Kidney (tissue), 13 donors: ENCODE measurements at regions not wholly inside any gene's neighbourhood (a gene's known extent, or its start where the extent isn't known, plus 50 kb on each side); places are given as distances from the start of the nearest gene placed in this dataset.

Source experiments
- DNase-seq, 5 donors: peaks; one replicate each; pipeline ENCODE4 v3.0.0-alpha.2; 2013 to 2020
- FAIRE-seq: peaks from 2 replicates; lab custom pipeline; 2012; peaks lifted over from hg19 to GRCh38; lab: Jason Lieb, UNC
- H3K27ac ChIP-seq, 2 donors: one replicate each; pipeline ENCODE4 v1.7.0; 2013; ENCODE audit warnings: low read depth in 2 of 2, low read length in 2 of 2, inconsistent platforms in 1 of 2
- H3K27me3 ChIP-seq: one replicate; pipeline ENCODE4 v1.7.1; 2013; ENCODE audit warnings: low read length, inconsistent platforms; ENCODE audit not compliant: control insufficient read depth, insufficient read depth
- H3K36me3 ChIP-seq, 3 donors: one replicate each; pipeline versions ENCODE4 v1.7.0 to v1.7.1; 2013; ENCODE audit warnings: low read length in 3 of 3, control low read depth in 1 of 3, inconsistent platforms in 1 of 3; ENCODE audit not compliant: insufficient read depth in 3 of 3, control insufficient read depth in 2 of 3
- H3K4me1 ChIP-seq, 3 donors: one replicate each; pipeline versions ENCODE4 v1.7.0 to v1.7.1; 2013; ENCODE audit warnings: low read length in 3 of 3, inconsistent platforms in 1 of 3, low read depth in 1 of 3; ENCODE audit not compliant: control insufficient read depth in 2 of 3, insufficient read depth in 2 of 3
- H3K4me3 ChIP-seq, 3 donors: one replicate each; pipeline versions ENCODE4 v1.7.0 to v1.8.1; 2013; ENCODE audit warnings: low read length in 3 of 3, control low read depth in 1 of 3, inconsistent platforms in 1 of 3
- H3K9ac ChIP-seq, 3 donors: one replicate each; pipeline versions ENCODE4 v1.7.0 to v1.7.1; 2013; ENCODE audit warnings: low read length in 3 of 3, control low read depth in 1 of 3, inconsistent platforms in 1 of 3
- H3K9me3 ChIP-seq, 3 donors: one replicate each; pipeline versions ENCODE4 v1.7.0 to v1.7.1; 2013; ENCODE audit warnings: low read length in 3 of 3, control low read depth in 1 of 3, inconsistent platforms in 1 of 3; ENCODE audit not compliant: control insufficient read depth in 2 of 3, insufficient read depth in 1 of 3
- intact Hi-C: fragments of 100-400 bp; cut with DNase I; formaldehyde crosslinking; loops from one replicate; pipeline ENCODE4 v1.11.1; 2022
- TF ChIP-seq, protein P1 (sequence below): IDR thresholded peaks from 3 replicates; pipeline ENCODE4 v1.5.1; 2012; ENCODE audit warnings: mild to moderate bottlenecking, moderate library complexity, borderline replicate concordance; ENCODE audit not compliant: insufficient read depth; ENCODE audit errors: extremely low read depth
- donor health status: control.
- donor health status: control.
- donor health status: control.
- donor health status: control.
- donor health status: control.
- donor health status: DM: yes; HTN: yes; CAD: no.
- donor health status: Normal renal cell carcinoma (clear cell type).

GRCh38 chr21:19340303-19340702, 936.7 kb upstream of the TMPRSS15 start:
- Histone ChIP-seq H3K4me1 (no peaks in the 10 kb centered on the region), H3K4me3 (no peak overlapping the region), H3K9ac (no peak overlapping the region), H3K27me3 (no peaks in the 10 kb centered on the region), H3K9me3 (no peaks in the 10 kb centered on the region), H3K27ac (no peak overlapping the region), H3K36me3 (no peaks in the 10 kb centered on the region)
- FAIRE-seq (no peak), DNase-seq (no peak)
- TF ChIP-seq, protein P1, sequence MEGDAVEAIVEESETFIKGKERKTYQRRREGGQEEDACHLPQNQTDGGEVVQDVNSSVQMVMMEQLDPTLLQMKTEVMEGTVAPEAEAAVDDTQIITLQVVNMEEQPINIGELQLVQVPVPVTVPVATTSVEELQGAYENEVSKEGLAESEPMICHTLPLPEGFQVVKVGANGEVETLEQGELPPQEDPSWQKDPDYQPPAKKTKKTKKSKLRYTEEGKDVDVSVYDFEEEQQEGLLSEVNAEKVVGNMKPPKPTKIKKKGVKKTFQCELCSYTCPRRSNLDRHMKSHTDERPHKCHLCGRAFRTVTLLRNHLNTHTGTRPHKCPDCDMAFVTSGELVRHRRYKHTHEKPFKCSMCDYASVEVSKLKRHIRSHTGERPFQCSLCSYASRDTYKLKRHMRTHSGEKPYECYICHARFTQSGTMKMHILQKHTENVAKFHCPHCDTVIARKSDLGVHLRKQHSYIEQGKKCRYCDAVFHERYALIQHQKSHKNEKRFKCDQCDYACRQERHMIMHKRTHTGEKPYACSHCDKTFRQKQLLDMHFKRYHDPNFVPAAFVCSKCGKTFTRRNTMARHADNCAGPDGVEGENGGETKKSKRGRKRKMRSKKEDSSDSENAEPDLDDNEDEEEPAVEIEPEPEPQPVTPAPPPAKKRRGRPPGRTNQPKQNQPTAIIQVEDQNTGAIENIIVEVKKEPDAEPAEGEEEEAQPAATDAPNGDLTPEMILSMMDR: no peak
- intact Hi-C loops: no loop called here

DNA sequence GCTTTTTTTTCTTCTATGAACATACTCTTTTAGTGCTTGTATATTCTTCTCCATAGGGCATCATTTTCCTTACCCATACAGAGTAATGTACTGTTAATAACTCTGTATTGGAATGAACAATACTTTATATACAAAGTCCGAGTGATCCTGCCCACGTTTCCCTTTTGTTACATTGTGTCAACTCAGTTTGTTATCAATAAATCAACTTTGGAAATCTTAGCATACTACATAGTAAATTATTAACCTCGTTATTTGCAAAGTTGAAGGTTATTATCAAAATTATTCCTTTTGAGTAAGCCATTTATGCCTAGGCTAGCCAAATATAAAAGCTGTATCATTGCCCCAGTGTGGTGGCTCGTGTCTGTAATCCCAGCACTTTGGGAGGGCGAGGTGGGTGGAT, 937.4 kb upstream of the TMPRSS15 start:
- Histone ChIP-seq H3K4me3 (no peak overlapping the region), H3K27ac (no peak overlapping the region), H3K9ac (no peak overlapping the region), H3K27me3 (no peaks in the 10 kb centered on the region), H3K9me3 (no peaks in the 10 kb centered on the region), H3K36me3 (no peaks in the 10 kb centered on the region), H3K4me1 (no peaks in the 10 kb centered on the region)
- intact Hi-C loops: no loop called here
- no peak for DNase-seq
- TF ChIP-seq, protein P1: no peak
- FAIRE-seq: no peak

- DNase-seq: no peak
- Histone ChIP-seq H3K36me3 (no peaks in the 10 kb centered on the region), H3K27ac (no peak overlapping the region), H3K9me3 (no peaks in the 10 kb centered on the region), H3K9ac (no peak overlapping the region), H3K4me1 (no peaks in the 10 kb centered on the region), H3K27me3 (no peaks in the 10 kb centered on the region), H3K4me3 (no peak overlapping the region)
- TF ChIP-seq, protein P1: no peak
- intact Hi-C loops: no loop called here
- FAIRE-seq: no peak
Measured at GRCh38 chr21:19343711-19344110, 940.1 kb upstream of the TMPRSS15 start.

DNA sequence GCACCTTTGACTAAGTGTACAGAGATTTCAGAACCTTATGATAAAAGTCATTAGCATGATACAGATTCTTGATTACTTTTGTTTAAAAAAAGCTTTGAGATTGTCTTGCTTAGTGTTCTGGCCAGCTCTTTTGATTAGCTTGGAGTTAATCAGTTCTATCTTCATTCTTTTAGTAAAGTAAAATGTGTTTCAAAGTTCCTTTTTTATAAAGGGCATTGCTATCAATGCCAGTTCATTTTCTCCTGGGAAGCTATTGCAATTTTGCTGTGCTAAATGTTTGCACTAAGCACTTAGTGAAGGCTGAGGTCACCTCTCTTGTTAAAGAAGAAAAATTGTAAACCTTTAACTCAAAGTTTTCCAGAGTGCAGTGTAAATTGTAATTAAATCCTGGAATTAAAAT, 946.7 kb upstream of the TMPRSS15 start:
- TF ChIP-seq, protein P1: no peak
- no peaks in the 10 kb centered on the region for H3K36me3 ChIP-seq
- no peaks in the 10 kb centered on the region for H3K27me3 ChIP-seq
- no peaks in the 10 kb centered on the region for H3K4me1 ChIP-seq
- no peak overlapping the region for H3K9ac ChIP-seq
- no peak for FAIRE-seq
- intact Hi-C loops: no loop called here
- H3K4me3 ChIP-seq: no peak overlapping the region
- no peak overlapping the region for H3K27ac ChIP-seq
- H3K9me3 ChIP-seq: no peaks in the 10 kb centered on the region
- DNase-seq: no peak
